Adrenal gland (tissue), 9 donors: ENCODE measurements at regions not wholly inside any gene's neighbourhood (a gene's known extent, or its start where the extent isn't known, plus 50 kb on each side); places are given as distances from the start of the nearest gene placed in this dataset.

Source experiments
- DNase-seq, 7 donors: peaks; one replicate each; pipeline ENCODE4 v3.0.0-alpha.2; 2019 to 2020
- H3K27ac ChIP-seq, 5 donors: fragments of 200-600 bp; sonication (generic) in 4 of 5; 1 replicate in 3 of 5; 2 replicates in 2 of 5; pipeline versions ENCODE4 v1.5.1 to v1.8.0; 2016 to 2020; ENCODE audit warnings: mild to moderate bottlenecking in 1 of 5
- H3K27me3 ChIP-seq: fragments of 200-600 bp; 2 replicates; pipeline ENCODE4 v1.8.0; 2021
- H3K36me3 ChIP-seq, 2 donors: fragments of 200-600 bp; replicated peaks in 1 of 2; 1 replicate in 1 of 2; 2 replicates in 1 of 2; pipeline versions ENCODE4 v1.5.1 to v1.8.0; 2018 to 2022
- H3K4me1 ChIP-seq, 2 donors: fragments of 200-600 bp; replicated peaks in 1 of 2; 1 replicate in 1 of 2; 2 replicates in 1 of 2; pipeline versions ENCODE4 v1.5.1 to v1.8.0; 2018 to 2021
- H3K4me3 ChIP-seq, 4 donors: fragments of 200-600 bp; sonication (generic) in 3 of 4; one replicate each; pipeline ENCODE4 v1.5.1; 2016 to 2018
- H3K9me3 ChIP-seq, 3 donors: fragments of 200-600 bp; sonication (generic) in 1 of 3; replicated peaks in 1 of 3; 1 replicate in 2 of 3; 2 replicates in 1 of 3; pipeline versions ENCODE4 v1.5.1 to v1.8.0; 2016 to 2021
- POLR2A ChIP-seq, 2 donors: fragments of 450-650 bp; IDR thresholded peaks; one replicate each; pipeline ENCODE4 v1.6.1; 2017; ENCODE audit warnings: antibody characterized with exemption in 2 of 2, mild to moderate bottlenecking in 2 of 2, moderate library complexity in 1 of 2
- WGBS, 4 donors: extraction: QIAGEN DNeasy Blood & Tissue Kit in 2 of 4; methylation state at CpG; one replicate each; pipeline versions ENCODE4 v1.1.5 to v1.1.7; 2013 to 2017; 5-methylcytosine and 5-hydroxymethylcytosine counted together
- intact Hi-C, 2 donors: fragments of 100-400 bp; cut with DNase I; formaldehyde crosslinking; loops; one replicate each; pipeline versions ENCODE4 v1.14.1 to v1.15.0; 2022 to 2023
- TF ChIP-seq, protein P1 (sequence below), 6 experiments: fragments of 450-650 bp in 4 of 6; fragments of 200-600 bp in 2 of 6; sonication (generic) in 1 of 6; IDR thresholded peaks; 1 replicate in 5 of 6; 2 replicates in 1 of 6; pipeline versions ENCODE4 v1.5.1 to v1.8.0; 2016 to 2021; ENCODE audit warnings: antibody characterized with exemption in 6 of 6, mild to moderate bottlenecking in 2 of 6, moderate library complexity in 1 of 6
- donor health status: healthy with polysubstance abuse.
- donor health status: Bipolar disorder and iron deficiency.
- donor health status: DM: yes; HTN: yes; CAD: no.
- donor health status: DM: no; HTN: no; CAD: no.
- donor health status: DM: no; HTN: no; CAD: no.

GRCh38 chr7:127501817-127502216, 83.6 kb downstream of the GCC1 start:
- WGBS, 4 donors: 83 to 93% (median 90%) methylated on average over 4 of the region's 4 CpGs

DNA sequence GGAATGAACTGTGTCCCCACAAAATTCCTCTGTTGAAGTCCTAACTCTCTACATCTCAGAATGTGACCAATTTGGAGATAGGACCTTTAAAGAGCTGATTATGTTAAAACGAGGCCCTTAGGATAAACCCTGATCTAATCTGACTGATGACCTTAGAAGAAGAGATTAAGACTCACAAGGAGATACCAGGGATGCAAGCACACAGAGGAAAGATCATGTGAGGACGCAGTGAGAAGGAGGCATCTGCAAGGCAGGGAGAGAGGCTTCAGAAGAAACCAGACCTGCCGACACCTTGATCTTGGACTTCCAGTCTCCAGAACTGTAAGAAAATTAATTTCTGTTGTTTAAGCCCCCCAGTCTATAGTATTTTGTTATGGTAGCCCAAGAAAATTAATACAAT, 94.9 kb upstream of the ZNF800 start:
- no peaks in the 10 kb centered on the region for H3K9me3 ChIP-seq
- 61 to 69% (median 65%) methylated on average over 3 of the region's 3 CpGs for WGBS, 4 donors
- no peak for TF ChIP-seq POLR2A (IDR thresholded peaks at IDR 0.05)
- TF ChIP-seq, protein P1, sequence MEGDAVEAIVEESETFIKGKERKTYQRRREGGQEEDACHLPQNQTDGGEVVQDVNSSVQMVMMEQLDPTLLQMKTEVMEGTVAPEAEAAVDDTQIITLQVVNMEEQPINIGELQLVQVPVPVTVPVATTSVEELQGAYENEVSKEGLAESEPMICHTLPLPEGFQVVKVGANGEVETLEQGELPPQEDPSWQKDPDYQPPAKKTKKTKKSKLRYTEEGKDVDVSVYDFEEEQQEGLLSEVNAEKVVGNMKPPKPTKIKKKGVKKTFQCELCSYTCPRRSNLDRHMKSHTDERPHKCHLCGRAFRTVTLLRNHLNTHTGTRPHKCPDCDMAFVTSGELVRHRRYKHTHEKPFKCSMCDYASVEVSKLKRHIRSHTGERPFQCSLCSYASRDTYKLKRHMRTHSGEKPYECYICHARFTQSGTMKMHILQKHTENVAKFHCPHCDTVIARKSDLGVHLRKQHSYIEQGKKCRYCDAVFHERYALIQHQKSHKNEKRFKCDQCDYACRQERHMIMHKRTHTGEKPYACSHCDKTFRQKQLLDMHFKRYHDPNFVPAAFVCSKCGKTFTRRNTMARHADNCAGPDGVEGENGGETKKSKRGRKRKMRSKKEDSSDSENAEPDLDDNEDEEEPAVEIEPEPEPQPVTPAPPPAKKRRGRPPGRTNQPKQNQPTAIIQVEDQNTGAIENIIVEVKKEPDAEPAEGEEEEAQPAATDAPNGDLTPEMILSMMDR (IDR thresholded peaks at IDR 0.05): no peak

More at GRCh38 chr7:127501817-127502216, 83.6 kb downstream of the GCC1 start:
- intact Hi-C loops: no loop called here
- Histone ChIP-seq H3K27ac (no peak overlapping the region), H3K27me3 (no peaks in the 10 kb centered on the region), H3K4me1 (no peaks in the 10 kb centered on the region), H3K36me3 (no peaks in the 10 kb centered on the region), H3K4me3 (no peak overlapping the region), H3K9me3 (no peaks in the 10 kb centered on the region)
- TF ChIP-seq POLR2A (IDR thresholded peaks at IDR 0.05): no peak
- TF ChIP-seq, protein P1 (IDR thresholded peaks at IDR 0.05): no peak
- no peak for DNase-seq

DNA sequence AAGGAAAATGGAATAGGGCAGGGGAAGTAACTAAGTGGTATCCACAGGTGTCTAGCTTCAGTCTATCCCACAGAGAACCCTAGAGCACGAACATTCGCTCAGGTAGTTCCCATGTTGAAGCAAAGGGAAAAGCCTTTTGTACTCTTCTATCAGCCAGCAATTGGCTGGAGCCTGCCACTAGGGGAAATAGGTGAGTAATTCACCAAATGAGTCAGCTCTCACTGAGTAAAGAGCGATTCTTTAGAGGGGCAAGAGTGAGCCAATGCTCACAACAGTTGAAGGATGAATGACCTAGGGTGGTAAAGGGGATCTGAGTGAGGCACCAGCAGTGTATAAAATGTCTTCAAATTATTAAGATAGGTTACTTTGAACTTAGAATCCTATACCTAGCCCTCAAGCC, 94.1 kb upstream of the ZNF800 start:
- H3K27ac ChIP-seq: no peak overlapping the region
- intact Hi-C loops: no loop called here
- DNase-seq: no peak
- 48 to 58% (median 53%) methylated on average over 3 of the region's 3 CpGs for WGBS, 4 donors
- H3K9me3 ChIP-seq: no peaks in the 10 kb centered on the region
- no peaks in the 10 kb centered on the region for H3K4me1 ChIP-seq
- H3K27me3 ChIP-seq: no peaks in the 10 kb centered on the region
- H3K36me3 ChIP-seq: no peaks in the 10 kb centered on the region
- no peak for TF ChIP-seq POLR2A (IDR thresholded peaks at IDR 0.05)
- TF ChIP-seq, protein P1 (IDR thresholded peaks at IDR 0.05): no peak
- H3K4me3 ChIP-seq: no peak overlapping the region

More for the DNA sequence above, 94.9 kb upstream of the ZNF800 start:
- Histone ChIP-seq H3K27me3 (no peaks in the 10 kb centered on the region), H3K36me3 (no peaks in the 10 kb centered on the region), H3K27ac (no peak overlapping the region), H3K4me1 (no peaks in the 10 kb centered on the region), H3K4me3 (no peak overlapping the region)
- intact Hi-C loops: no loop called here
- no peak for DNase-seq

GRCh38 chr7:127485482-127485881, 93.0 kb upstream of the ZNF800 start:
- H3K4me3 ChIP-seq: no peak overlapping the region
- H3K27ac ChIP-seq: no peak overlapping the region
- TF ChIP-seq POLR2A (IDR thresholded peaks at IDR 0.05): no peak
- TF ChIP-seq, protein P1 (IDR thresholded peaks at IDR 0.05): no peak
- intact Hi-C loops: no loop called here
- DNase-seq: no peak
- H3K27me3 ChIP-seq: no peaks in the 10 kb centered on the region
- no peaks in the 10 kb centered on the region for H3K36me3 ChIP-seq
- H3K9me3 ChIP-seq: no peaks in the 10 kb centered on the region
- H3K4me1 ChIP-seq: no peaks in the 10 kb centered on the region
